H9 (cell line): ENCODE measurements at regions not wholly inside any gene's neighbourhood (a gene's known extent, or its start where the extent isn't known, plus 50 kb on each side); places are given as distances from the start of the nearest gene placed in this dataset.

Experiments used
- DNase-seq: peaks from one replicate; pipeline ENCODE4 v3.0.0-alpha.2; 2017
- H2AFZ ChIP-seq: one replicate; pipeline ENCODE4 v1.6.1; 2013; ENCODE audit warnings: mild to moderate bottlenecking, low read length, control low read depth, moderate library complexity
- H2AK5ac ChIP-seq: 2 replicates; pipeline ENCODE4 v1.6.1; 2013; ENCODE audit warnings: low read length, control low read depth, mixed read lengths; ENCODE audit not compliant: insufficient read length
- H2BK120ac ChIP-seq: one replicate; pipeline ENCODE4 v1.6.1; 2013; ENCODE audit warnings: low read depth, mild to moderate bottlenecking, low read length, control low read depth, inconsistent platforms; ENCODE audit not compliant: poor library complexity, severe bottlenecking
- H2BK12ac ChIP-seq: 2 replicates; pipeline ENCODE4 v1.6.1; 2013; ENCODE audit warnings: low read length, control low read depth, mixed read lengths, low read depth; ENCODE audit not compliant: insufficient read length
- H2BK15ac ChIP-seq: 2 replicates; pipeline ENCODE4 v1.6.1; 2013; ENCODE audit warnings: low read depth, low read length, control low read depth
- H2BK20ac ChIP-seq: one replicate; pipeline ENCODE4 v1.6.1; 2013; ENCODE audit warnings: low read depth, mild to moderate bottlenecking, low read length, control low read depth, inconsistent platforms; ENCODE audit not compliant: poor library complexity, severe bottlenecking
- H2BK5ac ChIP-seq: 2 replicates; pipeline ENCODE4 v1.6.1; 2013; ENCODE audit warnings: low read length, control low read depth, mixed read lengths; ENCODE audit not compliant: insufficient read length
- H3K14ac ChIP-seq: 2 replicates; pipeline ENCODE4 v1.6.1; 2013; ENCODE audit warnings: low read length, control low read depth; ENCODE audit not compliant: insufficient read depth
- H3K18ac ChIP-seq: 2 replicates; pipeline ENCODE4 v1.6.1; 2013; ENCODE audit warnings: low read depth, mild to moderate bottlenecking, mixed read lengths, low read length, control low read depth; ENCODE audit not compliant: insufficient read length
- H3K23ac ChIP-seq: 2 replicates; pipeline ENCODE4 v1.6.1; 2013; ENCODE audit warnings: low read length, control low read depth, mixed read lengths, low read depth; ENCODE audit not compliant: insufficient read length
- H3K23me2 ChIP-seq: 2 replicates; pipeline ENCODE4 v1.6.1; 2013; ENCODE audit warnings: low read depth, mild to moderate bottlenecking, mixed read lengths, low read length, control low read depth; ENCODE audit not compliant: insufficient read length, poor library complexity, severe bottlenecking
- H3K27ac ChIP-seq: 2 replicates; pipeline ENCODE4 v1.5.1; 2013; ENCODE audit warnings: low read length, control low read depth, mixed read lengths, low read depth; ENCODE audit not compliant: insufficient read length
- H3K27me3 ChIP-seq: 2 replicates; pipeline ENCODE4 v1.6.1; 2013; ENCODE audit warnings: low read length, control low read depth, inconsistent platforms; ENCODE audit not compliant: insufficient read depth
- H3K4ac ChIP-seq: 2 replicates; pipeline ENCODE4 v1.6.1; 2013; ENCODE audit warnings: low read depth, mild to moderate bottlenecking, control low read depth, inconsistent platforms, low read length, moderate library complexity
- H3K4me1 ChIP-seq: 2 replicates; pipeline ENCODE4 v1.6.1; 2013; ENCODE audit warnings: low read length, control low read depth, inconsistent platforms; ENCODE audit not compliant: insufficient read depth
- H3K4me2 ChIP-seq: 2 replicates; pipeline ENCODE4 v1.6.1; 2013; ENCODE audit warnings: low read length, control low read depth, mixed read lengths; ENCODE audit not compliant: insufficient read length, insufficient read depth
- H3K56ac ChIP-seq: 2 replicates; pipeline ENCODE4 v1.6.1; 2013; ENCODE audit warnings: low read depth, mild to moderate bottlenecking, mixed read lengths, low read length, control low read depth; ENCODE audit not compliant: insufficient read length
- H3K79me1 ChIP-seq: 2 replicates; pipeline ENCODE4 v1.6.1; 2013; ENCODE audit warnings: low read depth, mild to moderate bottlenecking, moderate library complexity, low read length, control low read depth, inconsistent platforms; ENCODE audit not compliant: insufficient read depth, poor library complexity, severe bottlenecking
- H3K79me2 ChIP-seq: 2 replicates; pipeline ENCODE4 v1.6.1; 2013; ENCODE audit warnings: low read length, control low read depth, inconsistent platforms; ENCODE audit not compliant: insufficient read depth
- H3K9ac ChIP-seq: 2 replicates; pipeline ENCODE4 v1.6.1; 2013; ENCODE audit warnings: low read length, control low read depth, mixed read lengths; ENCODE audit not compliant: insufficient read length; ENCODE audit errors: extremely low read depth
- H3K9me3 ChIP-seq: one replicate; pipeline ENCODE4 v1.6.1; 2013; ENCODE audit warnings: low read depth, low read length, inconsistent platforms; ENCODE audit not compliant: control insufficient read depth
- H3T11ph ChIP-seq: one replicate; pipeline ENCODE4 v1.6.1; 2013; ENCODE audit warnings: mild to moderate bottlenecking, low read length, control low read depth, inconsistent platforms
- H4K20me1 ChIP-seq: one replicate; pipeline ENCODE4 v1.6.1; 2013; ENCODE audit not compliant: control insufficient read depth, insufficient read length, insufficient read depth
- H4K5ac ChIP-seq: 2 replicates; pipeline ENCODE4 v1.6.1; 2013; ENCODE audit warnings: low read depth, mild to moderate bottlenecking, mixed read lengths, low read length, control low read depth; ENCODE audit not compliant: insufficient read length
- H4K8ac ChIP-seq: replicated peaks from 2 replicates; pipeline ENCODE4 v1.6.1; 2013; ENCODE audit warnings: low read length, control low read depth, mixed read lengths, low read depth; ENCODE audit not compliant: insufficient read length
- H4K91ac ChIP-seq: 2 replicates; pipeline ENCODE4 v1.6.1; 2013; ENCODE audit warnings: low read depth, mild to moderate bottlenecking, moderate library complexity, mixed read lengths, low read length, control low read depth; ENCODE audit not compliant: insufficient read length
- H3K27ac Mint-ChIP-seq, 3 experiments: 2 replicates in 2 of 3; 3 replicates in 1 of 3; pipeline ENCODE4 v1.8.0; 2020 to 2021; ENCODE audit warnings: mixed read lengths in 3 of 3, mild to moderate bottlenecking in 1 of 3, moderate library complexity in 1 of 3
- H3K27me3 Mint-ChIP-seq: 2 replicates; pipeline ENCODE4 v1.8.0; 2021; ENCODE audit warnings: low read depth, mild to moderate bottlenecking, moderate library complexity, mixed read lengths
- H3K36me3 Mint-ChIP-seq, 3 experiments: 2 replicates in 2 of 3; 3 replicates in 1 of 3; pipeline ENCODE4 v1.8.0; 2020 to 2021; ENCODE audit warnings: low read depth in 3 of 3, mixed read lengths in 3 of 3; ENCODE audit not compliant: insufficient read depth in 1 of 3
- H3K4me1 Mint-ChIP-seq, 2 experiments: 2 replicates each; pipeline ENCODE4 v1.8.0; 2020; ENCODE audit warnings: mixed read lengths in 2 of 2
- H3K4me3 Mint-ChIP-seq, 2 experiments: 2 replicates in 1 of 2; 3 replicates in 1 of 2; pipeline ENCODE4 v1.8.0; 2020 to 2021; ENCODE audit warnings: mild to moderate bottlenecking in 2 of 2, mixed read lengths in 2 of 2, moderate library complexity in 1 of 2
- H3K9me3 Mint-ChIP-seq, 2 experiments: 2 replicates in 1 of 2; 3 replicates in 1 of 2; pipeline ENCODE4 v1.8.0; 2020; ENCODE audit warnings: mild to moderate bottlenecking in 2 of 2, mixed read lengths in 2 of 2, moderate library complexity in 1 of 2
- CTCF ChIP-seq: fragments of 200-600 bp; sonication (generic); conservative IDR thresholded peaks from 3 replicates; pipeline ENCODE4 v1.8.0; 2021; ENCODE audit warnings: antibody characterized with exemption, mild to moderate bottlenecking
- WGBS: extraction: QIAGEN DNeasy Blood & Tissue Kit; methylation state at CpG from one replicate; pipeline ENCODE4 v1.1.7; 2013; ENCODE audit warnings: missing lambda C conversion rate, low lambda C conversion rate, mixed read lengths; ENCODE audit not compliant: insufficient read length; ENCODE audit errors: extremely low coverage; 5-methylcytosine and 5-hydroxymethylcytosine counted together

- Histone ChIP-seq H2AK5ac (no peak overlapping the region), H3K79me1 (no peaks in the 10 kb centered on the region), H2BK120ac (no peak overlapping the region), H2BK5ac (no peak overlapping the region), H3K4me1 (no peaks in the 10 kb centered on the region), H3K23me2 (no peaks in the 10 kb centered on the region), H3K27me3 (no peaks in the 10 kb centered on the region), H3T11ph (no peak overlapping the region), H3K9ac (no peak overlapping the region), H3K56ac (no peak overlapping the region), H3K23ac (no peak overlapping the region), H4K8ac (no peak overlapping the region), H3K18ac (no peak overlapping the region), H3K9me3 (no peaks in the 10 kb centered on the region), H4K20me1 (no peaks in the 10 kb centered on the region), H2AFZ (no peak overlapping the region), H3K27ac (no peak overlapping the region), H2BK12ac (no peak overlapping the region), H3K4ac (no peak overlapping the region), H3K4me2 (no peak overlapping the region), H2BK20ac (no peak overlapping the region), H3K14ac (no peak overlapping the region), H4K91ac (no peak overlapping the region), H2BK15ac (no peak overlapping the region), H3K79me2 (no peaks in the 10 kb centered on the region), H4K5ac (no peak overlapping the region)
- no peak overlapping the region for H3K4me3 Mint-ChIP-seq
- H3K4me1 Mint-ChIP-seq, result no peaks in the 10 kb centered on the region
- no peak for TF ChIP-seq CTCF
- H3K36me3 Mint-ChIP-seq, result peaks cover 0 to 6% (median 3%) of the 10 kb centered on the region in 3 experiments; a peak in 2 of 7 replicates
- WGBS, result no CpG with 5 or more reads among the region's 3 CpGs
- no peak overlapping the region for H3K27ac Mint-ChIP-seq
- no peaks in the 10 kb centered on the region; a peak in 1 of 5 replicates for H3K9me3 Mint-ChIP-seq
- DNase-seq, result no peak
- no peaks in the 10 kb centered on the region for H3K27me3 Mint-ChIP-seq
These were observed 78.4 kb upstream of the ZC3H15 start for GRCh38 chr2:186407611-186408010.
